Lower leg skin (tissue), 4 donors: ENCODE measurements at regions not wholly inside any gene's neighbourhood (a gene's known extent, or its start where the extent isn't known, plus 50 kb on each side); places are given as distances from the start of the nearest gene placed in this dataset.

Experiments
- DNase-seq, 2 donors: peaks; one replicate each; pipeline ENCODE4 v3.0.0-alpha.2; 2019; ENCODE audit warnings: low spot score in 2 of 2
- H3K4me3 ChIP-seq: fragments of 200-600 bp; sonication (generic); 2 replicates; pipeline ENCODE4 v1.5.1; 2017; ENCODE audit warnings: mild to moderate bottlenecking, low read depth; ENCODE audit not compliant: poor library complexity, severe bottlenecking
- CTCF ChIP-seq, 3 donors: fragments of 450-650 bp; IDR thresholded peaks; one replicate each; pipeline ENCODE4 v1.5.1; 2016; ENCODE audit warnings: antibody characterized with exemption in 3 of 3, mild to moderate bottlenecking in 3 of 3, moderate library complexity in 2 of 3
- POLR2A ChIP-seq, 2 donors: fragments of 450-650 bp; IDR thresholded peaks; one replicate each; pipeline ENCODE4 v1.6.1; 2016 to 2017; ENCODE audit warnings: antibody characterized with exemption in 2 of 2, mild to moderate bottlenecking in 1 of 2, moderate library complexity in 1 of 2
- WGBS, 2 donors: methylation state at CpG; one replicate each; pipeline ENCODE4 v1.1.5; 2018; 5-methylcytosine and 5-hydroxymethylcytosine counted together
- intact Hi-C: fragments of 100-400 bp; cut with DNase I; formaldehyde crosslinking; loops from one replicate; pipeline ENCODE4 v1.15.0; 2023; ENCODE audit warnings: low total_unique reads

- 64 to 86% methylated on average over 3 of the region's 3 CpGs for WGBS, 2 donors
- intact Hi-C loops, result no loop called here
- no peak for TF ChIP-seq CTCF (IDR thresholded peaks at IDR 0.05)
- TF ChIP-seq POLR2A (IDR thresholded peaks at IDR 0.05), result no peak
- no peak for DNase-seq
- no peak overlapping the region for H3K4me3 ChIP-seq
These were observed 138.8 kb upstream of the WWC1 start for GRCh38 chr5:168152660-168153059.

GRCh38 chr5:168153263-168153875 is 138.1 kb upstream of the WWC1 start:
- H3K4me3 ChIP-seq, result no peak overlapping the region
- intact Hi-C loops, result no loop called here
- TF ChIP-seq POLR2A (IDR thresholded peaks at IDR 0.05) (no peak), CTCF (IDR thresholded peaks at IDR 0.05) (no peak)
- 77 to 88% methylated on average over 7 of the region's 7 CpGs for WGBS, 2 donors
- DNase-seq, result no peak

GRCh38 chr5:168153876-168154270 is 137.6 kb upstream of the WWC1 start:
- WGBS, 2 donors, result 80 to 81% methylated on average over 6 of the region's 6 CpGs
- H3K4me3 ChIP-seq, result no peak overlapping the region
- intact Hi-C loops, result no loop called here
- TF ChIP-seq POLR2A (IDR thresholded peaks at IDR 0.05) (no peak), CTCF (IDR thresholded peaks at IDR 0.05) (no peak)
- DNase-seq, result no peak

GRCh38 chr5:168155585-168155984 is 135.9 kb upstream of the WWC1 start:
- intact Hi-C loops, result no loop called here
- 73 to 79% methylated on average over 2 of the region's 2 CpGs for WGBS, 2 donors
- no peak overlapping the region for H3K4me3 ChIP-seq
- TF ChIP-seq CTCF (IDR thresholded peaks at IDR 0.05), result no peak
- TF ChIP-seq POLR2A (IDR thresholded peaks at IDR 0.05), result no peak
- no peak for DNase-seq

- intact Hi-C loops, result no loop called here
- TF ChIP-seq POLR2A (IDR thresholded peaks at IDR 0.05), result no peak
- no peak for TF ChIP-seq CTCF (IDR thresholded peaks at IDR 0.05)
- 70 to 87% methylated on average over 1 of the region's 1 CpG for WGBS, 2 donors
- DNase-seq, result no peak
- H3K4me3 ChIP-seq, result no peak overlapping the region
These were observed 135.3 kb upstream of the WWC1 start for GRCh38 chr5:168156170-168156569.

- WGBS, 2 donors, result 91 to 98% methylated on average over 2 of the region's 2 CpGs
- intact Hi-C loops, result no loop called here
- no peak overlapping the region for H3K4me3 ChIP-seq
- DNase-seq, result no peak
- TF ChIP-seq CTCF (IDR thresholded peaks at IDR 0.05) (no peak), POLR2A (IDR thresholded peaks at IDR 0.05) (no peak)
These were observed 134.3 kb upstream of the WWC1 start for GRCh38 chr5:168157141-168157540.
